GM10248 (cell line): ENCODE measurements at regions not wholly inside any gene's neighbourhood (a gene's known extent, or its start where the extent isn't known, plus 50 kb on each side); places are given as distances from the start of the nearest gene placed in this dataset.
"Not testable (repeated sequence)": the region's sequence is repeated elsewhere in the genome, so short reads cannot be mapped to it uniquely, and the experiment has no call there.

Experiments
- CTCF ChIA-PET: fragments of 300-600 bp; sonication (Branson Sonifier 250); formaldehyde crosslinking; extraction: SDS; loops from one replicate; lab custom pipeline; 2021; ENCODE audit warnings: antibody characterized with exemption; lab: Yijun Ruan, JAX
- POLR2A ChIA-PET: fragments of 350-650 bp; sonication (Branson Sonifier 250); formaldehyde crosslinking; extraction: SDS; loops from one replicate; lab custom pipeline; 2020; ENCODE audit warnings: antibody characterized with exemption; lab: Yijun Ruan, JAX
- DNase-seq: peaks from one replicate; pipeline ENCODE4 v3.0.0; 2012; ENCODE audit errors: extremely low spot score
- CTCF ChIP-seq: IDR thresholded peaks from 2 replicates; pipeline ENCODE4 v1.5.1; 2012; ENCODE audit warnings: mild to moderate bottlenecking, low read depth; ENCODE audit errors: extremely low read depth, missing control alignments, control extremely low read depth

GRCh38 chr3:191912616-191913204 is 451.7 kb downstream of the PYDC2 start:
- POLR2A ChIA-PET: no interaction called here
- CTCF ChIA-PET: no interaction called here
- TF ChIP-seq CTCF: no peak
- no peak for DNase-seq

GRCh38 chr3:191915712-191916111 is 454.7 kb downstream of the PYDC2 start:
- POLR2A ChIA-PET: no interaction called here
- CTCF ChIA-PET: no interaction called here

GRCh38 chr3:191919491-191920026 is 458.6 kb downstream of the PYDC2 start:
- no peak for TF ChIP-seq CTCF
- no peak for DNase-seq
- POLR2A ChIA-PET: no interaction called here
- CTCF ChIA-PET: no interaction called here

More at GRCh38 chr3:191915712-191916111, 454.7 kb downstream of the PYDC2 start:
- no peak for DNase-seq
- TF ChIP-seq CTCF: no peak

DNA sequence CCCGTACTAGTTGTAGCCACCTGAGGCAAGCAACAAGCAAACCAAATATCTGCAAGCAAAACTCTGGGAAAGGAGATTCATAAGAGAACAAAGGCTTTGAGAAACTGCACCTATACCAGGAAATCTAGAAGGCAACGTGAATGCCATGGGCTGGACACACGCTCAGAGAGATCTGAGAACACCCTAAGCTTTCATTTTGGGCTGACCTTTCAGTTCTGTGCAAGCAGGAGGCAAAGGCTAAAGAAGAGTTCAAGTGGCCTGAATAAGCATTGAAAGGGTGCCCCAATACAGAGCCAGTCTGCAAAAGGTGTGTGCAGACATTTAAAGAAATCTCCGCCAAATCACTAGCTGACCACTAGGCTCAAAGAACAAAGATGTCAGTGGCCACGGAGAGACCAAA is 461.6 kb downstream of the PYDC2 start:
- ChIA-PET POLR2A (no interaction called here), CTCF (interaction anchor here (1.4 to 2.3 kb wide), 2 partner anchors 10 to 17 kb away, joined by 5 to 8 read pairs; no protein-coding TSS in a partner anchor)
- no peak for DNase-seq

GRCh38 chr3:191927183-191927817 is 466.3 kb downstream of the PYDC2 start:
- CTCF ChIA-PET, POLR2A ChIA-PET, DNase-seq: not testable (repeated sequence)

More for the DNA sequence above, 461.6 kb downstream of the PYDC2 start:
- TF ChIP-seq CTCF: no peak

GRCh38 chr3:191927998-191928397 is 467.0 kb downstream of the PYDC2 start:
- CTCF ChIA-PET, DNase-seq, POLR2A ChIA-PET: not testable (repeated sequence)

- ChIA-PET CTCF (no interaction called here), POLR2A (no interaction called here)
- TF ChIP-seq CTCF: no peak
- no peak for DNase-seq
Observed at GRCh38 chr3:191944835-191945234, 483.9 kb downstream of the PYDC2 start.
